ENCODE measurements at regions not wholly inside any gene's neighbourhood (a gene's known extent, or its start where the extent isn't known, plus 50 kb on each side); places are given as distances from the start of the nearest gene placed in this dataset.

GRCh38 chr6:105740946-105741645 lies 338.2 kb upstream of the PREP start:
- peak overlapping the region; percentile 77 for H2AFZ ChIP-seq (ENCODE audit: low read length)
- H3K79me2 ChIP-seq (ENCODE audit: insufficient read depth, low read depth, low read length): no peaks in the 10 kb centered on the region
- peaks cover 29% of the 10 kb centered on the region for H3K4me1 ChIP-seq (ENCODE audit: insufficient read depth, low read length, poor library complexity, severe bottlenecking)
- peak overlapping the region; percentile 35 for H3K4me2 ChIP-seq (ENCODE audit: low read length)
- no TSS peak for BruUV-seq (replicated peaks)
- H3K4me3 ChIP-seq (ENCODE audit: low read depth, low read length, poor library complexity, severe bottlenecking): no peak overlapping the region
- intact Hi-C loops (cut with micrococcal nuclease; ENCODE audit: unreplicated experiment): no loop called here
- DNase-seq (ENCODE audit: low spot score): peak; percentile 64
- H3K27ac ChIP-seq (ENCODE audit: low read depth, low read length, poor library complexity, severe bottlenecking): no peak overlapping the region
- no peaks in the 10 kb centered on the region for H3K36me3 ChIP-seq (ENCODE audit: insufficient read depth, low read length)
- ChIA-PET POLR2A (interaction anchor here (0.6 to 2.2 kb wide), 7 partner anchors 9 to 343 kb away, joined by 3 to 7 read pairs (median 4); no protein-coding TSS in a partner anchor), CTCF (ENCODE audit: unreplicated experiment) (no interaction called here)
- H3K9me2 ChIP-seq (ENCODE audit: insufficient read depth, low read length): no peaks in the 10 kb centered on the region
- TF ChIP-seq EZH2phosphoT487 (IDR thresholded peaks at IDR 0.05; ENCODE audit: borderline replicate concordance, low read depth, low read length) (no peak), CTCF (conservative IDR thresholded peaks at IDR 0.05; ENCODE audit: low read length) (no peak)
- H4K20me1 ChIP-seq (ENCODE audit: insufficient read depth, low read length): no peaks in the 10 kb centered on the region
- H3K9me3 ChIP-seq (ENCODE audit: low read length): no peaks in the 10 kb centered on the region

- Histone ChIP-seq H3K4me3 (ENCODE audit: low read depth, low read length, poor library complexity, severe bottlenecking) (no peak overlapping the region), H3K79me2 (ENCODE audit: insufficient read depth, low read depth, low read length) (no peaks in the 10 kb centered on the region), H3K4me1 (ENCODE audit: insufficient read depth, low read length, poor library complexity, severe bottlenecking) (peaks cover 22% of the 10 kb centered on the region), H3K4me2 (ENCODE audit: low read length) (no peak overlapping the region), H4K20me1 (ENCODE audit: insufficient read depth, low read length) (no peaks in the 10 kb centered on the region), H2AFZ (ENCODE audit: low read length) (no peak overlapping the region), H3K9me3 (ENCODE audit: low read length) (no peaks in the 10 kb centered on the region), H3K27ac (ENCODE audit: low read depth, low read length, poor library complexity, severe bottlenecking) (no peak overlapping the region), H3K36me3 (ENCODE audit: insufficient read depth, low read length) (no peaks in the 10 kb centered on the region), H3K9me2 (ENCODE audit: insufficient read depth, low read length) (no peaks in the 10 kb centered on the region)
- no peak for TF ChIP-seq CTCF (conservative IDR thresholded peaks at IDR 0.05; ENCODE audit: low read length)
- TF ChIP-seq EZH2phosphoT487 (IDR thresholded peaks at IDR 0.05; ENCODE audit: borderline replicate concordance, low read depth, low read length): no peak
- ChIA-PET CTCF (ENCODE audit: unreplicated experiment) (no interaction called here), POLR2A (interaction anchor here (0.5 to 2.2 kb wide), 2 partner anchors 14 to 17 kb away, joined by 4 to 7 read pairs; no protein-coding TSS in a partner anchor)
- intact Hi-C loops (cut with micrococcal nuclease; ENCODE audit: unreplicated experiment): loop anchor here (10.0 kb wide), 1 partner anchor 565 kb away; no protein-coding TSS in a partner anchor
- no TSS peak for BruUV-seq (replicated peaks)
- no peak for DNase-seq (ENCODE audit: low spot score)
These were observed 336.9 kb upstream of the PREP start for GRCh38 chr6:105739764-105740163.

- TF ChIP-seq EZH2phosphoT487 (IDR thresholded peaks at IDR 0.05; ENCODE audit: borderline replicate concordance, low read depth, low read length) (no peak), CTCF (conservative IDR thresholded peaks at IDR 0.05; ENCODE audit: low read length) (peak; percentile 99)
- H2AFZ ChIP-seq (ENCODE audit: low read length): no peak overlapping the region
- ChIA-PET POLR2A (interaction anchor here (1.0 kb wide), 1 partner anchor 98 kb away, joined by 3 read pairs; no protein-coding TSS in a partner anchor), CTCF (ENCODE audit: unreplicated experiment) (no interaction called here)
- no peak overlapping the region for H3K27ac ChIP-seq (ENCODE audit: low read depth, low read length, poor library complexity, severe bottlenecking)
- H3K79me2 ChIP-seq (ENCODE audit: insufficient read depth, low read depth, low read length): no peaks in the 10 kb centered on the region
- no peaks in the 10 kb centered on the region for H3K36me3 ChIP-seq (ENCODE audit: insufficient read depth, low read length)
- peaks cover 3% of the 10 kb centered on the region for H3K4me1 ChIP-seq (ENCODE audit: insufficient read depth, low read length, poor library complexity, severe bottlenecking)
- intact Hi-C loops (cut with micrococcal nuclease; ENCODE audit: unreplicated experiment): loop anchor here (1.0 to 10.0 kb wide), 6 partner anchors 101 to 571 kb away; no protein-coding TSS in a partner anchor
- no peaks in the 10 kb centered on the region for H3K9me2 ChIP-seq (ENCODE audit: insufficient read depth, low read length)
- H3K4me2 ChIP-seq (ENCODE audit: low read length): no peak overlapping the region
- H4K20me1 ChIP-seq (ENCODE audit: insufficient read depth, low read length): no peaks in the 10 kb centered on the region
- peak; percentile 73 for DNase-seq (ENCODE audit: low spot score)
- no peaks in the 10 kb centered on the region for H3K9me3 ChIP-seq (ENCODE audit: low read length)
- BruUV-seq (replicated peaks): no TSS peak
- no peak overlapping the region for H3K4me3 ChIP-seq (ENCODE audit: low read depth, low read length, poor library complexity, severe bottlenecking)
These were observed 330.8 kb upstream of the PREP start for GRCh38 chr6:105733556-105734162.

All from OCI-LY7 (cell line).